ENCODE measurements at regions not wholly inside any gene's neighbourhood (a gene's known extent, or its start where the extent isn't known, plus 50 kb on each side); places are given as distances from the start of the nearest gene placed in this dataset.

DNA sequence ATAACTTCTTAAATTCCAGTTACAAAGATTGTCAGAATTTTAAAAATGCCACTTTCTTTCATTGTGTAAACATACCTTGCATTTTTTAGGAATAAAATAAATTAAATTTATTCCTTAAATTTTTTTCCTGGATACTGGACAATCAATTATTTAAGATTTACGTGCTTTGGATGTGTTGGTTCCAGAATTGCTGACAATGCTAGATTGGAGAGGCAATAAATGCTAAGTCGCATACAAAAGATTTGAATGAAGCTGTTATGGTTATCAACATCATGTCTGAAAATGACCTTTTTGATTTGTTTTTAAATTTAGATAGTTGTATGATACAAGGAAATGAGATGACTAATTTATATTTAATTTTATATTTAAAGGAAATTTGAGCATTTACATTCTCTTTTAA, 89.2 kb upstream of the SEMA3A start:
- no peak overlapping the region for H3K27ac ChIP-seq
- H3K4me3 ChIP-seq: no peak overlapping the region
- TF ChIP-seq, protein P1, sequence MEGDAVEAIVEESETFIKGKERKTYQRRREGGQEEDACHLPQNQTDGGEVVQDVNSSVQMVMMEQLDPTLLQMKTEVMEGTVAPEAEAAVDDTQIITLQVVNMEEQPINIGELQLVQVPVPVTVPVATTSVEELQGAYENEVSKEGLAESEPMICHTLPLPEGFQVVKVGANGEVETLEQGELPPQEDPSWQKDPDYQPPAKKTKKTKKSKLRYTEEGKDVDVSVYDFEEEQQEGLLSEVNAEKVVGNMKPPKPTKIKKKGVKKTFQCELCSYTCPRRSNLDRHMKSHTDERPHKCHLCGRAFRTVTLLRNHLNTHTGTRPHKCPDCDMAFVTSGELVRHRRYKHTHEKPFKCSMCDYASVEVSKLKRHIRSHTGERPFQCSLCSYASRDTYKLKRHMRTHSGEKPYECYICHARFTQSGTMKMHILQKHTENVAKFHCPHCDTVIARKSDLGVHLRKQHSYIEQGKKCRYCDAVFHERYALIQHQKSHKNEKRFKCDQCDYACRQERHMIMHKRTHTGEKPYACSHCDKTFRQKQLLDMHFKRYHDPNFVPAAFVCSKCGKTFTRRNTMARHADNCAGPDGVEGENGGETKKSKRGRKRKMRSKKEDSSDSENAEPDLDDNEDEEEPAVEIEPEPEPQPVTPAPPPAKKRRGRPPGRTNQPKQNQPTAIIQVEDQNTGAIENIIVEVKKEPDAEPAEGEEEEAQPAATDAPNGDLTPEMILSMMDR (IDR thresholded peaks at IDR 0.05): no peak
- DNase-seq (ENCODE audit: low spot score): no peak

DNA sequence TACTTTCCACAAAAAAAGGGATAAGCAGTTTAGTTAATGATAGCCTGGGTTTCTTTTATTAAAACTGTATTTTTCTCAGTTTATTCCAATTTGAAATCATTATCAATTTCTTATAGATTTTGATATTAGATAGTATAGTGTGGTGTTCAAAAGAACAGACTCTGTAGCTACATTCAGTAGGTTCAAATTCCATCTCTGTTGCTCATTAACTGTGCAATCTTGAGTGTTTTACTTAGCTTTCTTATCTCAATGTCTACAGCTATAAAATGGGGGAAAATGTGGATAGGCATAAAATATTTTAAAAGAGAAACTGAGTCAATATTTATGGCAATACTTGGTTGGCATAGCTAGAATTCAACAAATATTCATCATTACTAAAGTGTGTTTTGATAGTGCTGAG, 86.9 kb upstream of the SEMA3A start:
- Histone ChIP-seq H3K4me3 (no peak overlapping the region), H3K27ac (no peak overlapping the region)
- DNase-seq (ENCODE audit: low spot score): no peak
- TF ChIP-seq, protein P1 (IDR thresholded peaks at IDR 0.05): no peak

DNA sequence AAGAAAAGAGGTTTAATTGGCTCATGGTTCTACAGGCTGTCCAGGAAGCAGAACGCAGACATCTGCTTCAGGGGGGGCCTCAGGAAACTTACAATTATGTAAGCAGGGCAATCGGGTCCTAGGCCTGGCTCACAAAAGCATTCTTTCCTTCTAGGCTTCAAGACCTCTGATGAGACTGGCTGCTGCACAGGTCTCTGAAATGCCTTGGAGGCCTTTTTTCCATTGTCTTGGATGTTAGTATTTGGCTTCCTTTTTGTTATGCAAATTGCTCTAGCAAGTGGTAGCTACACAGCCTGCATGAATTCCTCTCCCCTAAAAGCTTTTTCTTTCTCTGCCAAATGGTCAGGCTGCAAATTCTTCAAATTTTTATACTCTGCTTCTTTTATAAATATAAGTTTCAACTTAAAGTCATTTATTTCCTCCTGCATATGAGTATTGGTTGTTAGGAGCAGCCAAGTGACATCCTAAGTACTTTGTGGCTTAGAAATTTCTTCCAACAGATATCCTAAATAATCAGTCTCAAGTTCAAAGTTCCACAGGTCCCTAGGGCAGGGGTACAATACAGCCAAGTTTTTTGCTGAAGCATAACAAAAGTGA, 83.1 kb upstream of the SEMA3A start:
- Histone ChIP-seq H3K4me3 (no peak overlapping the region), H3K27ac (no peak overlapping the region)
- TF ChIP-seq, protein P1 (IDR thresholded peaks at IDR 0.05): no peak
- no peak for DNase-seq (ENCODE audit: low spot score)

DNA sequence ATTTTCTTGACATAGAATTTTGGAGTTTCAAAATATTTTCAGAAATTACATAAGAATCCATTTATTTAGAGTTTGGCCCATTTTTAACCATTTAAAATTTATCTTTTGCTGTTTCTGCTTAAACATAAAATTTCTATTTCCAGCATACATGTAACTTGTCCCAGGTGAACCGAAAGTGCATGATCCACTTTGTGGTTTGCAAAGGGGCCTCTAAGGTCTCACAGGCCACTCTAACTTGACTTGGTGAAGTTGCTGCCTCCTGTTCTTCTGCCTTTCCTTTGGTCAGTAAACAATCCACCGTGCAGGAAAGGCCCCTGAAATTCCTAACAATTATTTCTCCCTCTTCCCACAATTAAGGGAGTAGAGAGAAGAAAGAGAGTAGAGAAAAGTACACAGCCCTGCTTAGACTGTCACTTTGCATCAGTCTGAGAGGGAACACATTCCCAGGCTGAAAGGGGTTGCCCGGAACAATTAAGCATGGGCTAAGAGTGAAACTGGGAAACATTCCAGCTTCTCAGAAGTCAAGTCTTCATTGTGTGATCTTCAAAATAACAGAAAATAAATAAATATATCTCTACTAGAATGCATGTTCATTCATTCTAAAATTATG, 79.5 kb upstream of the SEMA3A start:
- Histone ChIP-seq H3K4me3 (no peak overlapping the region), H3K27ac (no peak overlapping the region)
- no peak for DNase-seq (ENCODE audit: low spot score)
- TF ChIP-seq, protein P1 (IDR thresholded peaks at IDR 0.05): no peak

DNA sequence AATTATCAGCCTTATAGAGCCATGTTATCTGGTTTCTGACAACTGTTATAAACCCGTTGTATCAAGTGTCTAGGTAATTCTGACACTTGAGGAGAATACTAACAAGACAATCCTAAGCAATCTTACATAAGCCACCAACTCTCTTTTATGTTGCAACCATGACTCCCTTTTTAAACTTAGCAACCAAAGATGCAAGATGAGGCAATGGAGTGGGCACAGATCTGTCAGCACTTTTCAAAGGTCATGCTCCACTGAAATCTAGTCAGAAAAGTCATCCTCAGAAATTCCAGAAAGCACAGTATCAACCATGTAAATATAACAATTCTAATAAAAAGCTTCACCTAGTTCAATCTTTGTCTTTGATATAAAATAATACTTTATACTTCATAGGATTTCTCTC, 77.0 kb upstream of the SEMA3A start:
- H3K4me3 ChIP-seq: no peak overlapping the region
- DNase-seq (ENCODE audit: low spot score): no peak
- no peak overlapping the region for H3K27ac ChIP-seq
- TF ChIP-seq, protein P1 (IDR thresholded peaks at IDR 0.05): no peak

DNA sequence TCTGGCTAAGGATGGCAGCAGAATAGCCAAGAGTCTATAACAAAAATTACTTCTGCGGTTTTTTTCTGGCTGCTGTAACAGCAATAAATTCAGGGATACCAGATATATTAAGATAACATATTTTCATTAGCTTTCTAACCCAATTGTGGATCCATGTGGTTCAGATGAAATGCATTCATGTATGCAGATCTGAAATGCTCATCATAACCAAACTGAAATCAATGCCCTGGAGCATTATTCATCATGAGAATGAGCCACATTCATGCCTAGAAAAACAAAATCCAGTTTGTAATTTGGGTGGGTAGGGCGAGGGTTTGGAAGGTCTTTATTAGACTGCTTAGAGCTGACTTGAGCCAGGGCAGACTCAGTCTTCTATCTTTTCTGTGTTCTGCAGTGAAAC, 69.8 kb upstream of the SEMA3A start:
- no peak for DNase-seq (ENCODE audit: low spot score)
- TF ChIP-seq, protein P1 (IDR thresholded peaks at IDR 0.05): no peak
- Histone ChIP-seq H3K27ac (no peak overlapping the region), H3K4me3 (no peak overlapping the region)

DNA sequence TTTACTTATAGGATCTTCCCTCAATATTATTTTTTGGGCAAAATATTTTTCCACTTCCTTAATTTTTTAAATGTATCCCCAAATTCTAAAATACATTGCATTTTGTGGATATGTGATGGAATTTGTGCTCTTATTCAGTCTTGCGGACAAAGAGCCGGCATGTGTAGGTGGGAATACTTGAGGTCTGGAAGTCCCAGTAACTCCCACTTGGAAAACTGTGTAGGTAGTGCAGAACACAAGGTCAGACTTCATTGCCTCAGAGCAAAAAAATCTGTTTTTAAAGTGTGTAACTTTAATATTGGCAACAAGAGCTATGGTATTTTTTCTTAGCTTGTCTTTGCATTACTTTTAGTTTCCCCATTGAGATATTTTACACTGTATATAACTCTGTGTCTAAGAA, 68.5 kb upstream of the SEMA3A start:
- H3K4me3 ChIP-seq: no peak overlapping the region
- H3K27ac ChIP-seq: no peak overlapping the region
- no peak for DNase-seq (ENCODE audit: low spot score)
- TF ChIP-seq, protein P1 (IDR thresholded peaks at IDR 0.05): no peak
